Stimulated activated CD8-positive, alpha-beta memory T cell treated with anti-CD3 and anti-CD28 coated beads, Interleukin-7, amount 100 ng/mL, for 48 hours (primary cell): ENCODE measurements at regions not wholly inside any gene's neighbourhood (a gene's known extent, or its start where the extent isn't known, plus 50 kb on each side); places are given as distances from the start of the nearest gene placed in this dataset.

ENCODE experiments used
- DNase-seq, 2 donors: peaks; one replicate each; pipeline ENCODE4 v3.0.0-alpha.2; 2020; ENCODE audit warnings: low read depth in 1 of 2; ENCODE audit errors: extremely low read depth in 1 of 2

GRCh38 chr7:118013252-118014010 lies 140.2 kb upstream of the CTTNBP2 start:
- DNase-seq, result no peak

GRCh38 chr7:118022546-118022945 lies 149.3 kb upstream of the CTTNBP2 start:
- DNase-seq, result no peak

- no peak for DNase-seq
Observed at GRCh38 chr7:118026791-118027190, 153.6 kb upstream of the CTTNBP2 start.

GRCh38 chr7:118028226-118028625 lies 155.0 kb upstream of the CTTNBP2 start:
- no peak for DNase-seq

DNA sequence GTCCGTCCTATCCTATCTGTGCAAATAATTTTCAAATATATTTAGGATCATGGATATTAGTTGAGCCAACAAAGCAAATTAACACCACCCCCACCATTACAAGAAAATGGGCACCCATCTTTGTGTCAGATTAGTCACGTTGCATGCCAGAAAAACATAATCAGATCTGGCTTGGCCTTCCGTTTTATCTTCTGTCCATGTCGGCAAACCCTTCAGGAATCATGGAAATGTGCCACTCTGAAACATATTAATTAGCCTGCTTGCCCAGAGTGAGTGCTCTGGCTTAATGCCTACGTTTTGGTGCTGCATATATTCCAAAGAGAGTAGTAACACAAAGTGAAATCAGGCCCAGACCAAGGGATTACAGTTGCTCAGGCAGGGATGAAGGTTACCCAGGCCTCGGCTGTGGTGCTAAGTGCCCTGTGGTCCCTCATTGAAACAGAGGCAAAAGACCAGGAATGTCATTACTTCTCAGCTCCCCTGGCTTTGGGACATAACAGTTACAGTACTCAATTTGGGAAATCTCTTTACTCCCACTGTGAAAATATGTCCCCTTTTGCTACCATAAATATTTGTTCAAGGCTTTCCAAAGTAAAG lies 154.0 kb upstream of the LSM8 start:
- no peak for DNase-seq

GRCh38 chr7:118033273-118033672 lies 150.7 kb upstream of the LSM8 start:
- no peak for DNase-seq

DNA sequence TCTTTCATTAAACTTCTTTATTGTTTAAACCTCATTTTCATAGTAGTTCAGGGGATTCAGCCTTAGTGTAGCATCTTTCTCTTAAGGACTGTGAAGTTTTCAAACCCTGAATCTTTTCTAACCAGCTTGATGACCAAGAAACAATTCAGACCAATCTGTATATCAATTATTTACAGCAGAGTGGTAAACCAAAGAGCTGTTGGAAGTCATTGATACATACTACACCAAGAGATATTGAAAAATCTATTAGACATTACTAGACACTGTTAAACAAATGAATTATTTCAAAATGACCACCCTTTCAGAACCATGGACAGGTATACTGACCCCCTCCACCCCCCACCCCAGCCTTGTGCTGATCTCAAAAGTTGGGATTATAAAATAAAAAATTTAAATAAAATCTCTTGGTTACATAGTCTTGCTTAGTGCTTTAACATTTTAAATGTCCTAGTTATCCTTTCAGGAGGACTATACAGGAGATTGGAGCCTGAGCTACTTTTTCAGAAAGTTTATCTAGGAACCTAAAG lies 143.9 kb upstream of the LSM8 start:
- DNase-seq, result no peak

DNA sequence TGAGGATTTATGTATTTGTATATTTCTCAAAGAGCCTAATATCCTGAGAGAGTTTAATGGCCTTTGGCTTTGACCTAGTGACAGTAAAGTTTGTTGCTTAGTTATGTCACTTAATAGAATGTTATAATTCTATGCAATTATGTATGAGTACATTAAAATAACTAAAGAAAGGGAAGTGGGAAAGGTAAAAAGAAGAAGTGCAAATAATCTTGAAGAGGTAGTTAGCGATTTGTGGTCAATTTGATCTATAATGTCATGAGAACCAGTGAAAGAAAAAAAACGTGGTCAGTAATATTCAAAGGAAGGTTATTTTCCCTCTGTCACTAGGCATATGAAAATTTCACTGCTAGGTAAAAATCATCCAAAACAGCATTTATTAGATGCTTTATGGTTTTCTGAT lies 143.4 kb upstream of the LSM8 start:
- DNase-seq, result no peak

- no peak for DNase-seq
Observed at GRCh38 chr7:118041251-118041878, 142.6 kb upstream of the LSM8 start.

DNA sequence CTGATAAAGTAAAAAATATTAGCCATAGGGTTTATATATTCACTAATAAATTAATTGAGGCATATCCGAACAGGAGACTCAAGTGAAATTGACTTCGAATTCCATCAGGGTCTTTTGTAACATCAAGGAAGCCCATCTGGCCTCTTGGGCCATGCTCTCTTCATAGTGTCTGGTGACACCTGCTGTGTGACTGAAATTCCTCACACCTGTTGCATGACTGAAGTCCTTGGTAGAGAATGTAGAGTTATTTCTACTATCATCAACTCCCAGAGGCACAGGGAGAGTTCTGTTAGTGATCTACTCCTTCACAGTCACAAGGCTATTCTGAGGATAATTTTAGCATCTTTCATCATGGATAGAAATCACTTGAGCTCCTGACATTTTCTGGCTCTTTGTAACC lies 138.3 kb upstream of the LSM8 start:
- DNase-seq, result no peak

DNA sequence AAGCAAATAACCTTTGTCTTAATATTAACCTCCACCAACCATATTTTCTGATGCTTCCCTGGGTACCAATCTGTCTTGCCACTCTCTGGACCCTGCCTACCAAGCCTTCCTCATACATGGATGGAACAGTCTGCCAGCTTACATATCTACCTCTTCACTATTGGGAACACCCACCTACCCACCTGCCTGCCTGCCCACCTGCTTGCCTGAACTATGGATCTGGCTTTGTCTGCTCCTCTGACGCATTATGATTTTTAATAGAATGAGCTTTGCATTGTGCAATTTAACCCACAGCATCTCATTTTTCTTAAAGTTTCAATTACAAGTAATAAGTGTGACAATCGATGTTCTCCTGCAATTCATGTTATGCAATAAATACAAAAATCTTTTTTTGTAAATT lies 137.9 kb upstream of the LSM8 start:
- no peak for DNase-seq

DNA sequence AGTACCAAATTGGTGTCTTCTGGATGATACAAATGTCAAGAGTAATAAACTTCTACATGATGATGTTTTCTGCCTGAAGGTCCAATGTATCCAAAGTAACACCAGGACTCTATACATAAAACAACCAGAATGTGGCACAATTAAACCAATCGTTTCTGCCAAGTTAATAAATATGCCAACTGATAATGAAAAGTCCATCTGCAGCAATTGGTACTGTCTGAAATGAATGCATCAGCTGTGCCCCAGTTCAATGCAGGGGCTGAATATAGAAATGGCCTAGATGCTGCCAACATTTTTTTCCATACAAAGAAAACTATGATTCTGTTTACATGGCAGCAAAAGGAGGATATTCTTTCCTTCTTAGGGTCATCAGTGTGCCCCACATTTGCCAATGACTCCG lies 137.2 kb upstream of the LSM8 start:
- no peak for DNase-seq

GRCh38 chr7:118052336-118052735 lies 131.6 kb upstream of the LSM8 start:
- no peak for DNase-seq

DNA sequence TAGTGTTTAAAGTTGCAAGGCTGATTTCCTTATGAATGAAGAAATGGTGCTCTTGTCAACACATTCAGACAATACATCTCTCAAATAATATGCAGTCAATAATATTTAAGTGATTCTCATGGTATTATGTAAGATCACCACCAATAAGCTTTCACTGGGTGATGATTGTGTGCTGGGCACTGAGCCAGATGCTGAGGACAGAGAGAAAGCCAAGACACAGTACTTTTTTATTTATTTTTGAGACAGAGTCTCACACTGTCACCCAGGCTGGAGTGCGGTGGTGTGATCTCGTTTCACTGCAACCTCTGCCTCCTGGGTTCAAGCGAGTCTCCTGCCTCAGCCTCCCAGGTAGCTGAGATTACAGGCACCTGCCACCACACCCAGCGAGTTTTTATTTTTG lies 130.6 kb upstream of the LSM8 start:
- no peak for DNase-seq

DNA sequence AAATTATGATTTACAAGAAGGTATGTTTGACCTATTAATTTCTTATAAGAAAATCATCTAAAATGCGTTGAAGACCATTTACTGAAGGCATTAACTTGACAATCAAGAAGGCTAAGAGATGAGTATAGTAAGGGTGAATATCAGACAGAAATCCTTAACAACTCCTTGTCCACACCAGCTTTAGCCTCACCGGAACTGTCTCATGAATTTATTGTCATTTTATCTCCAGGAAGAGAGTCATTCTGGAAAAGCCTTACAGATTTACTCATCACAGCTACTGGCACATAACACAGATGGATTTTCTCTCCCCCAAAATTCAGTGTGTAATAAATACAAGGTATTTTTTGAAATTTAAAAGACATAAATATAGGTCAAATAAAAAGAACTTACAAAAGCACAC lies 129.4 kb upstream of the LSM8 start:
- DNase-seq, result no peak

DNA sequence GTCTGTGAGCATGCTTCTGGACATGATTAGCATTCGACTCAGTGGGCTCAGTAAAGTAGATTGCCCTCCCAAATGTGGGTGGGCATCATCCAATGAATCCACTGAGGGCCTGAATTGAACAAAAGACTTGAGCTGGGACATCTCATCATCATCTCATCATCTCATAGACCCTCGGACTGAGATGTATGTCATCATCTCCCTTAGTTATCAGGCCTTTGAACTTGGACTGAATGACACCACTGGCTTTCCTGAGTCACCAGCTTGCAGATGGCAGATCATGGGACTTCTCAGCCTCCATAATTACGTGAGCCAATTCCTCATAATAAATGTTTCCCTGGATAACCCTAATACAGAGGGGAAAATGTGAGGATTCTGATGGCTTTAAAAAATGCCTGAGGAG lies 128.3 kb upstream of the LSM8 start:
- DNase-seq, result no peak

- no peak for DNase-seq
Observed at GRCh38 chr7:118057404-118057803, 126.6 kb upstream of the LSM8 start.

DNA sequence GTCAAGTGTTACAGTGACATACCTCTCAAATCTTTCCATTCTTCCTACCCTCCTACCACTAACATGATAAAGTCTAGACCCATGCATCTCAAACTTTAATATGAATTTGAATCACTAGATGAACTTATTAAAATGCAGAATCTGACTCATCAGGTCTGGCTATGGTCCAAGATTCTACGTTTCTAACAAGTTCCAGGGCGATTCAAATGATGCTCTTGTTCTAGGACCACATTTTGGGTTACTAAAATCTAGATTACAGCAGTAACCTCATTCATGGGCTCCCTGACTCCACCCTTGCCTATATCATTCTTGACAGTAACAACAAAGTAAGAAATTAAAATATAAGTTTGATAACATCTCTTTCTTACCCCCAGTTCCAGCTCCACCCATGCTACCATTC lies 124.8 kb upstream of the LSM8 start:
- no peak for DNase-seq

DNA sequence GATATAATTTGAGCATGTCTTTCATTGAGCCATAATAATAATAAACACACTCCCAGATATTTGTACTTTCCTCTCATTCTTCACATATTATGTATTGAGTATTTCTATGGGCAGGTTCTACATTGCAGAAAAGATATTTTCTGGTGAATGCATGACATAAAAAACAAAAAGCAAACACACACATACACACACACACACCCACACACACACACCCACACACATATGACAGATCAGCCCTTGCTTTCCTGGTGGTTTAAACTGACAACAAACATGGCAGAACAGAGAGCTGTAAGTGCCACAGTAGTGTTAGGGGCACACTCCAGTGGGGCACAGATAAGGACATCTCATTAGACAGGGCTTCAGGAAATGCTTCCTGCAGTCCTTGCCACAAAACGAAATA lies 123.3 kb upstream of the LSM8 start:
- DNase-seq, result no peak

DNA sequence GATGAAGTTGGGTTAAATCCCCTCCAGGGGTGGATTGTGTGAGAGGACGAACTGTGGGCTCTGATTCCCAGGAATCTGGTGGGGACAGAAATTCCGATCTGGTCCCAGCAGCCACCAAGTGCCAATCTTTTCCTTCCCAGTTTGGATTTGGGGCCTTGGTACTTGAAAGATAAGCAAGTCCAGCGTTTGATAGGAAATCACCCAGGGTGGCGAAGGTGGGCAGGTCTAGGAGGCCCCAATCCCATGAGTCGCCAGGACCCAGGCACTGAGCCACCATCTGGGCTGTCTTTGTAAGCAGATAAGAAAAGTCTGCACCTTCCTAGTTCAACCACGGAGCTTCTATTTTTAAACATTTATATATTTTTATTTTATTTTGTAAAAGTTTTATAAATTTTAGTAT lies 122.6 kb upstream of the LSM8 start:
- no peak for DNase-seq

GRCh38 chr7:118072893-118073674 lies 110.9 kb upstream of the LSM8 start:
- DNase-seq, result no peak
